ENCODE measurements at regions not wholly inside any gene's neighbourhood (a gene's known extent, or its start where the extent isn't known, plus 50 kb on each side); places are given as distances from the start of the nearest gene placed in this dataset.

- no peak for TF ChIP-seq CTCF (IDR thresholded peaks at IDR 0.05; ENCODE audit: borderline replicate concordance, control extremely low read depth, extremely low read depth, insufficient read depth, missing control alignments)
- in situ Hi-C loops (cut with MboI; ENCODE audit: low sequenced_read_pairs, unreplicated experiment), result no loop called here
- DNase-seq (ENCODE audit: low spot score), result no peak
These were observed 65.8 kb upstream of the CFAP46 start for GRCh38 chr10:133008196-133008595.

- in situ Hi-C loops (cut with MboI; ENCODE audit: low sequenced_read_pairs, unreplicated experiment), result no loop called here
- no peak for TF ChIP-seq CTCF (IDR thresholded peaks at IDR 0.05; ENCODE audit: borderline replicate concordance, control extremely low read depth, extremely low read depth, insufficient read depth, missing control alignments)
- no peak for DNase-seq (ENCODE audit: low spot score)
These were observed 65.0 kb upstream of the CFAP46 start for GRCh38 chr10:133007360-133007858.

GRCh38 chr10:133006806-133007205 lies 64.4 kb upstream of the CFAP46 start:
- in situ Hi-C loops (cut with MboI; ENCODE audit: low sequenced_read_pairs, unreplicated experiment), result no loop called here
- no peak for TF ChIP-seq CTCF (IDR thresholded peaks at IDR 0.05; ENCODE audit: borderline replicate concordance, control extremely low read depth, extremely low read depth, insufficient read depth, missing control alignments)
- no peak for DNase-seq (ENCODE audit: low spot score)

DNA sequence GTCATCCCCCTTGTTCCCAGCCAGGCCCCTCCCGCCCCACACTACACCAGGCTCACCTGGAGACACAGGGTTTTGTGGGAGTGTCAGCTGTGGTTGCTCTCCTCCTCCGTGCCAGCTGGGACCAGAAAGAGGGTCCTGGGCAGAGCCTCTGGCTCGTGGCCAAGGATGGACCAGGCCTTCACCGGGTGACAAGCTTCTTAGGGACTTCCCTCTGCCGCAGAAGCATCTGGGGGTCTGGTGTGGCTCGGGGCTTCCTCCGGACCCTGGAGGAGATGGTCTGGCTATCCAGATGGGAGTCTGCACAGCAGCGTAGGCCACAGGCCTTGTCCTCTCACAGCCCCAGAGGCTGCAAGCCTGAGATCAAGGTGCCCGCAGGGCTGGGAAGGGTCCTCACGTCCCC lies 63.8 kb upstream of the CFAP46 start:
- no peak for TF ChIP-seq CTCF (IDR thresholded peaks at IDR 0.05; ENCODE audit: borderline replicate concordance, control extremely low read depth, extremely low read depth, insufficient read depth, missing control alignments)
- in situ Hi-C loops (cut with MboI; ENCODE audit: low sequenced_read_pairs, unreplicated experiment), result no loop called here
- DNase-seq (ENCODE audit: low spot score), result no peak

GRCh38 chr10:133004478-133004877 lies 62.1 kb upstream of the CFAP46 start:
- in situ Hi-C loops (cut with MboI; ENCODE audit: low sequenced_read_pairs, unreplicated experiment), result no loop called here
- DNase-seq (ENCODE audit: low spot score), result no peak
- TF ChIP-seq CTCF (IDR thresholded peaks at IDR 0.05; ENCODE audit: borderline replicate concordance, control extremely low read depth, extremely low read depth, insufficient read depth, missing control alignments), result no peak

- DNase-seq (ENCODE audit: low spot score), result no peak
- TF ChIP-seq CTCF (IDR thresholded peaks at IDR 0.05; ENCODE audit: borderline replicate concordance, control extremely low read depth, extremely low read depth, insufficient read depth, missing control alignments), result no peak
- in situ Hi-C loops (cut with MboI; ENCODE audit: low sequenced_read_pairs, unreplicated experiment), result no loop called here
These were observed 60.8 kb upstream of the CFAP46 start for GRCh38 chr10:133003188-133003587.

DNA sequence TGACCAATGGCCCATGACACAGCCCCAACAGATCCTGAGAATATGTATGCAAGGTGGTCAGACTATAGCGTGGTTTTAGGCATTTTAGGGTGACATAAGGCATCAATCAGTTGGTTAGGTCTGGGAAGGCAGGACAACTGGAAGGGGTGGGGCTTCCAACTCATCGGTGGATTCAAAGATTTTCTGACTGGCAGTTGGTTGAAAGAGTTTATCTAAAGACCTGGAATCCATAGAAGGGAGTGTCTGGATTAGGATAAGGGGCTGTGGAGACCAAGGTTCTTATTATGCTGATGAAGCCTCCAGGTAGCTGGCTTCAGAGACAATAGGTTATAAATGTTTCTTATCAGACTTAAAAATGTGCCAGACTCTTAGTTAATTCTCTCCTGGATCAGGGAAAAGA lies 60.3 kb upstream of the CFAP46 start:
- in situ Hi-C loops (cut with MboI; ENCODE audit: low sequenced_read_pairs, unreplicated experiment), result no loop called here
- TF ChIP-seq CTCF (IDR thresholded peaks at IDR 0.05; ENCODE audit: borderline replicate concordance, control extremely low read depth, extremely low read depth, insufficient read depth, missing control alignments), result no peak
- no peak for DNase-seq (ENCODE audit: low spot score)
